B cell (primary cell): ENCODE measurements at regions not wholly inside any gene's neighbourhood (a gene's known extent, or its start where the extent isn't known, plus 50 kb on each side); places are given as distances from the start of the nearest gene placed in this dataset.

ENCODE experiments used
- EZH2 ChIP-seq: IDR thresholded peaks from 2 replicates; pipeline ENCODE4 v1.6.1; 2012; ENCODE audit warnings: borderline replicate concordance, low read depth, mild to moderate bottlenecking, moderate library complexity, low read length; ENCODE audit not compliant: insufficient read depth, poor library complexity, severe bottlenecking
- TF ChIP-seq, protein P1 (sequence below): fragments of 200-600 bp; IDR thresholded peaks from one replicate; pipeline ENCODE4 v1.8.0; 2022; ENCODE audit warnings: antibody characterized with exemption, mild to moderate bottlenecking

DNA sequence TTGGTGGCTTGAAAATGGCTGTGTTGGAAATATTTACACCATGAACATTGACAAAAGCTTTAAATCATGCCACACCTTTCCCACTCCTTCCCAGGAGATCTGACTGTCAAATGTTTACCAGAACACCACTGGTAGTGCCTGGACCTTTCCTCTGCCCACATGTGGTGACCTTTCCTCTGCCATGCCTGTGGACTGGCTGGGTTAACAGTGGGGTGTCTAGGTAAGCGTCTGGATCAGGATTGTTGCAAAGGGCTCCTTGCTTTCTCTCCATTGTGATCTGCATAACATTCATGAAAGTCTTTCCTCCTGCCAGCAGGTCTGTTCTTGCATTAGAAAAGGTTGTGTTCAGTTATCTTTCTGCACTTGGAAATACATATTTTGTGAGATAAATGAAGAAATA lies 572.7 kb downstream of the DHX35 start:
- TF ChIP-seq, protein P1, sequence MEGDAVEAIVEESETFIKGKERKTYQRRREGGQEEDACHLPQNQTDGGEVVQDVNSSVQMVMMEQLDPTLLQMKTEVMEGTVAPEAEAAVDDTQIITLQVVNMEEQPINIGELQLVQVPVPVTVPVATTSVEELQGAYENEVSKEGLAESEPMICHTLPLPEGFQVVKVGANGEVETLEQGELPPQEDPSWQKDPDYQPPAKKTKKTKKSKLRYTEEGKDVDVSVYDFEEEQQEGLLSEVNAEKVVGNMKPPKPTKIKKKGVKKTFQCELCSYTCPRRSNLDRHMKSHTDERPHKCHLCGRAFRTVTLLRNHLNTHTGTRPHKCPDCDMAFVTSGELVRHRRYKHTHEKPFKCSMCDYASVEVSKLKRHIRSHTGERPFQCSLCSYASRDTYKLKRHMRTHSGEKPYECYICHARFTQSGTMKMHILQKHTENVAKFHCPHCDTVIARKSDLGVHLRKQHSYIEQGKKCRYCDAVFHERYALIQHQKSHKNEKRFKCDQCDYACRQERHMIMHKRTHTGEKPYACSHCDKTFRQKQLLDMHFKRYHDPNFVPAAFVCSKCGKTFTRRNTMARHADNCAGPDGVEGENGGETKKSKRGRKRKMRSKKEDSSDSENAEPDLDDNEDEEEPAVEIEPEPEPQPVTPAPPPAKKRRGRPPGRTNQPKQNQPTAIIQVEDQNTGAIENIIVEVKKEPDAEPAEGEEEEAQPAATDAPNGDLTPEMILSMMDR = no peak
- TF ChIP-seq EZH2 = no peak
